Activated naive CD8-positive, alpha-beta T cell (primary cell): ENCODE measurements at regions not wholly inside any gene's neighbourhood (a gene's known extent, or its start where the extent isn't known, plus 50 kb on each side); places are given as distances from the start of the nearest gene placed in this dataset.

Experiments
- H3K27ac Mint-ChIP-seq: one replicate; pipeline ENCODE4 v1.8.0; 2021; ENCODE audit warnings: mixed read lengths
- H3K27me3 Mint-ChIP-seq: one replicate; pipeline ENCODE4 v1.8.0; 2021; ENCODE audit warnings: mixed read lengths
- H3K36me3 Mint-ChIP-seq: one replicate; pipeline ENCODE4 v1.8.0; 2021; ENCODE audit warnings: mixed read lengths
- H3K4me1 Mint-ChIP-seq: one replicate; pipeline ENCODE4 v1.8.0; 2021; ENCODE audit warnings: low read depth, mixed read lengths
- H3K4me3 Mint-ChIP-seq: one replicate; pipeline ENCODE4 v1.8.0; 2021; ENCODE audit warnings: mild to moderate bottlenecking, mixed read lengths
- H3K9me3 Mint-ChIP-seq: one replicate; pipeline ENCODE4 v1.8.0; 2021; ENCODE audit warnings: low read depth, mixed read lengths

- H3K27me3 Mint-ChIP-seq: peaks cover 4% of the 10 kb centered on the region
- H3K4me3 Mint-ChIP-seq: no peak overlapping the region
- no peaks in the 10 kb centered on the region for H3K4me1 Mint-ChIP-seq
- no peaks in the 10 kb centered on the region for H3K36me3 Mint-ChIP-seq
- H3K27ac Mint-ChIP-seq: no peak overlapping the region
- no peaks in the 10 kb centered on the region for H3K9me3 Mint-ChIP-seq
These were observed 506.1 kb upstream of the FAM98A start for GRCh38 chr2:34105006-34105767.

GRCh38 chr2:34104601-34105000, 505.5 kb upstream of the FAM98A start:
- no peak overlapping the region for H3K4me3 Mint-ChIP-seq
- H3K4me1 Mint-ChIP-seq: no peaks in the 10 kb centered on the region
- peaks cover 4% of the 10 kb centered on the region for H3K27me3 Mint-ChIP-seq
- no peaks in the 10 kb centered on the region for H3K36me3 Mint-ChIP-seq
- no peak overlapping the region for H3K27ac Mint-ChIP-seq
- no peaks in the 10 kb centered on the region for H3K9me3 Mint-ChIP-seq

DNA sequence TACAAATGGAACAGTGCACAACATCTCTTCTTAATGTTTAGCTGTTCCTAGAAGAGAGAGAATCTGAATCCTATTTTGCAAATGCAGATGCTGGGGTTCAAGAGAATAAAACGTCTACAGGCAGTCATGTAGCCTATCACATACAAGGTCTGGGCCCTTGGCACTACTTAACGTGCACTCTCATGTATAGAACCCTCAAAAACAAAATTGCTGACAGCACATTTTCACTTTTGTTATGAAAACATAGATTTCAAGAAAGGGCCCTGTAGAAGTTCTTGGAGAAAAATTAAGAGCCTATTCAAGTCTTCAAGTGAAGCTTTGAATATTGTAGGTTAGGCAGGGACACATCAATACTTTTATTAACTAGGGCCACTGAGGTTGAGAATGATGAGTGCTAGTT, 504.3 kb upstream of the FAM98A start:
- no peaks in the 10 kb centered on the region for H3K4me1 Mint-ChIP-seq
- no peak overlapping the region for H3K27ac Mint-ChIP-seq
- H3K9me3 Mint-ChIP-seq: no peaks in the 10 kb centered on the region
- peaks cover 4% of the 10 kb centered on the region for H3K27me3 Mint-ChIP-seq
- no peaks in the 10 kb centered on the region for H3K36me3 Mint-ChIP-seq
- no peak overlapping the region for H3K4me3 Mint-ChIP-seq

DNA sequence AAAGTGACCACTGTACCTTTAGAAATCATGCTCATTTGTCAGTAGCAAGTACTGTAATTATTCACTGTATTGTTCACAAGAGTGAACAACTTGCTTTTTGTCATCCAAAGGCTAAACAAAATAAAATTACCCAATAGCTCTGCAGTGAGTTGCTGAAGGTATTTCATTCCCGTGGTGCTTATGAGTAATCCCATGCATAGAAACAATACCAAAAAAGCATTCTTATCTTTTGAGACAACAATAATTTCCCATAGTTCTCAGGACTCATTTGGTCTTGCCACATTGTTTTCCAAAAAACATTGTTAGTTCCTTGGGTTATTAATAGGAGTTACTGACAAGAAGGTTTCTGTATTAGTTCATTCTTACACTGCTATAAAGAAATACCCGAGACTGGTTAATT, 503.2 kb upstream of the FAM98A start:
- Mint-ChIP-seq H3K4me3 (no peak overlapping the region), H3K27ac (no peak overlapping the region), H3K27me3 (peaks cover 4% of the 10 kb centered on the region), H3K4me1 (no peaks in the 10 kb centered on the region), H3K36me3 (no peaks in the 10 kb centered on the region), H3K9me3 (no peaks in the 10 kb centered on the region)

GRCh38 chr2:34099377-34099776, 500.3 kb upstream of the FAM98A start:
- H3K4me1 Mint-ChIP-seq: no peaks in the 10 kb centered on the region

DNA sequence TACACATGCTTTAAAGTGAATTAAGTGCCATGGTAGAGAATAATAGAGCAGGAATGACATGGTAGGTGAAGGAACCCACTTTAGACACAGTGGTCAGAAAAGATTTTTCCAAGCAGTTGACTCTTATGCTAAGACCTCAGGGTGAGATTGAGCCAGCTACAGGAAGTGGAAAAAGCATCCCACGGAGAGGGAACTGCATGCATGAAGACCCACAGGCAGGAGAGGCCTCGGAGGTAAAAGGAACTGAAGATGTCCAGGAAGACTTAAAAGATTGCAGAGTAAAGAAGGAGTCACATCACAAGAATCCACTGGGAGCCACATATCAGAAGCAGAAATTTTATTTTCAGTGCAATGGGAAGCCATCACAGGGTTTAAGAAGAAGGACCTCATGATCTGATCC, 499.2 kb upstream of the FAM98A start:
- Mint-ChIP-seq H3K4me3 (no peak overlapping the region), H3K27me3 (no peaks in the 10 kb centered on the region), H3K4me1 (no peaks in the 10 kb centered on the region), H3K9me3 (no peaks in the 10 kb centered on the region), H3K36me3 (no peaks in the 10 kb centered on the region), H3K27ac (no peak overlapping the region)

More at GRCh38 chr2:34099377-34099776, 500.3 kb upstream of the FAM98A start:
- Mint-ChIP-seq H3K27ac (no peak overlapping the region), H3K4me3 (no peak overlapping the region), H3K27me3 (no peaks in the 10 kb centered on the region), H3K36me3 (no peaks in the 10 kb centered on the region), H3K9me3 (no peaks in the 10 kb centered on the region)

- Mint-ChIP-seq H3K27ac (no peak overlapping the region), H3K27me3 (no peaks in the 10 kb centered on the region), H3K4me3 (no peak overlapping the region), H3K9me3 (no peaks in the 10 kb centered on the region), H3K36me3 (no peaks in the 10 kb centered on the region), H3K4me1 (no peaks in the 10 kb centered on the region)
These were observed 497.6 kb upstream of the FAM98A start for GRCh38 chr2:34096562-34097171.

DNA sequence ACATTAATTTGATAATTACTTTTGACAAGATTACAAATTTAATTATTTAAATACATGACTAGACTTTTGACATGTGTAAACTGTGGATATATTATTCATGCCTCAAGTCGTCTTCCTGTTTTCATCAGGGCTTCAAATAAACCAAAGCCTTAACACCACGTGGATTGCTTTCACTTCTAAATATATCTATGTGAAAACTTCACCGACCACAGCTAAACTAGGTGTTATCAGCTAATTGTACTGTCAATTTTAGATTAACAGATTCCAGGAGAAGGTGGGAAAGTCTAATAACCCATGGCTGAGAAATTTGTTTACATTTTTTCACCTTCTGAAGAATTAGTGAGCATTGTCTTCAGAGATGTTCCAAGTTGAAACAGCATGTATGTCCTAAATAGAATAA, 494.7 kb upstream of the FAM98A start:
- Mint-ChIP-seq H3K4me1 (no peaks in the 10 kb centered on the region), H3K27ac (no peak overlapping the region), H3K9me3 (no peaks in the 10 kb centered on the region), H3K36me3 (no peaks in the 10 kb centered on the region), H3K4me3 (no peak overlapping the region), H3K27me3 (no peaks in the 10 kb centered on the region)

- Mint-ChIP-seq H3K4me1 (no peaks in the 10 kb centered on the region), H3K9me3 (peaks cover 4% of the 10 kb centered on the region), H3K4me3 (no peak overlapping the region), H3K27ac (no peak overlapping the region), H3K27me3 (no peaks in the 10 kb centered on the region), H3K36me3 (no peaks in the 10 kb centered on the region)
These were observed 471.1 kb upstream of the FAM98A start for GRCh38 chr2:34070196-34070595.

- Mint-ChIP-seq H3K27me3 (no peaks in the 10 kb centered on the region), H3K27ac (no peak overlapping the region), H3K4me1 (no peaks in the 10 kb centered on the region), H3K36me3 (no peaks in the 10 kb centered on the region), H3K4me3 (no peak overlapping the region), H3K9me3 (peaks cover 4% of the 10 kb centered on the region)
These were observed 470.5 kb upstream of the FAM98A start for GRCh38 chr2:34069604-34070003.

DNA sequence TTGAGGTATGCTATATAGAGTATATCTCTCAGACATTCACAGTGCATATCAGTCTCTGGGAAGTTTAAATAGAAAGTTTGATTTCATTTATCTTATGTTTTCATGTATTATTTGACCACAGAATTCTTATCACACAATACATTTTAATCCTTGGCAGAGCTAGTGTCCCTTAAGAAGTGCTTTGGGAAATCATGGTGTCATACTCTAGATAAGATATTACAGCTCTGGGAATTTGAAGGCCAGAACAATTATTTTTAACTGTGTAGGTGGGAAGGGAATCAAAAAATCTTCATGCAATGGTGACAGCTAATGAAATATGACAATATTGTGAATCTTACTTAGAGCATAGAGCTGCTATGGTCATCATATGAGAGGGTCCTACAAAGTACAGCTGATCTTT, 451.3 kb upstream of the FAM98A start:
- H3K27me3 Mint-ChIP-seq: no peaks in the 10 kb centered on the region
- no peak overlapping the region for H3K4me3 Mint-ChIP-seq
- H3K9me3 Mint-ChIP-seq: no peaks in the 10 kb centered on the region
- H3K36me3 Mint-ChIP-seq: no peaks in the 10 kb centered on the region
- H3K27ac Mint-ChIP-seq: no peak overlapping the region
- no peaks in the 10 kb centered on the region for H3K4me1 Mint-ChIP-seq

DNA sequence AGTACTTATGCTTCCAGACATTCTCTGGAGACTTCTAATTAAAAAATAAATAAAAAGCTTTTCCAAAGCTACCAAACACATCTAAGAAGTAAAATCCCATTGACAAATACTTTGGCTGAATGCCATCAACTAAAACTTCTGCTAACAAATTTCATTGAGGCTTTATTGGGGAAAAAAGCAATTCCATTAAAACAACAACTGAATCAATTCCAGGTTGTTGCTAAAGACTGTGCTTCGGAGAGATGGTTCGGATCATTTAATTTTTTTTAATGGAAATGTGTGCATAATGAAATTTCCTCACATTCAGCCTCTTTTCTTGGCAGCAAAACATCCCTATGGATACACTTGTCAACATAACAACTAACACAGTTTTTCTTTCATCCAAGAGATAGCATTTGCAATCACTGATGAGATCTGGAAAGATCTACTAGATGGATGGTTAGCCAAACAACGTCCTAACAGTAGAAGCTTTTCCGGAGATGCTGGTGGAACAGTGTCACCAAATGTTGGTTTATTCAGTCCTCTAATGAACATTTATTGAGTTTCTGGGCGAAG, 446.1 kb upstream of the FAM98A start:
- H3K27ac Mint-ChIP-seq: no peak overlapping the region
- H3K9me3 Mint-ChIP-seq: no peaks in the 10 kb centered on the region
- H3K27me3 Mint-ChIP-seq: no peaks in the 10 kb centered on the region
- no peaks in the 10 kb centered on the region for H3K4me1 Mint-ChIP-seq
- no peak overlapping the region for H3K4me3 Mint-ChIP-seq
- no peaks in the 10 kb centered on the region for H3K36me3 Mint-ChIP-seq

- H3K9me3 Mint-ChIP-seq: no peaks in the 10 kb centered on the region
- H3K4me1 Mint-ChIP-seq: no peaks in the 10 kb centered on the region
- no peaks in the 10 kb centered on the region for H3K36me3 Mint-ChIP-seq
- no peaks in the 10 kb centered on the region for H3K27me3 Mint-ChIP-seq
- no peak overlapping the region for H3K27ac Mint-ChIP-seq
- no peak overlapping the region for H3K4me3 Mint-ChIP-seq
These were observed 438.8 kb upstream of the FAM98A start for GRCh38 chr2:34037886-34038285.

- H3K4me3 Mint-ChIP-seq: no peak overlapping the region
- H3K27me3 Mint-ChIP-seq: no peaks in the 10 kb centered on the region
- no peak overlapping the region for H3K27ac Mint-ChIP-seq
- no peaks in the 10 kb centered on the region for H3K4me1 Mint-ChIP-seq
- no peaks in the 10 kb centered on the region for H3K9me3 Mint-ChIP-seq
- H3K36me3 Mint-ChIP-seq: no peaks in the 10 kb centered on the region
These were observed 438.1 kb upstream of the FAM98A start for GRCh38 chr2:34037157-34037556.

DNA sequence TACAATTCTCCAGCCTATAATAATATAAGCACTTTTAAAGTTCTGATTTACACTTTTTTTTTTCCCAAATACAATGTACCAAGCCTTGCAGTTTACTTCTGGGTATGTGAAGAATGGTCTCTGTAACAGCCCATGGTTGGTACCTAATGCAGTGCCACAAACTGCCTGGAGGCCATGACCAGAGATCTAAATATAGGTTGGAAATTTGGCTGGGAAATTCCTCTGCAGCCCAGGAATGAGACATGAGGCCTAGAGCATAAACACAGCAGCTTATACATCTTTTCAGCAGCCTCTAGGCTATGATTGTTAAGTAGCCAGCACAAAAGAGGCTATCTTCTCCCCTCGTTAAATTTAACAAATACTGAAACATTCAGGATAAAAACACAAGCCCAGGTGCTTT, 432.0 kb upstream of the FAM98A start:
- H3K4me1 Mint-ChIP-seq: no peaks in the 10 kb centered on the region
- no peak overlapping the region for H3K4me3 Mint-ChIP-seq
- no peak overlapping the region for H3K27ac Mint-ChIP-seq
- H3K36me3 Mint-ChIP-seq: no peaks in the 10 kb centered on the region
- H3K9me3 Mint-ChIP-seq: no peaks in the 10 kb centered on the region
- H3K27me3 Mint-ChIP-seq: no peaks in the 10 kb centered on the region

DNA sequence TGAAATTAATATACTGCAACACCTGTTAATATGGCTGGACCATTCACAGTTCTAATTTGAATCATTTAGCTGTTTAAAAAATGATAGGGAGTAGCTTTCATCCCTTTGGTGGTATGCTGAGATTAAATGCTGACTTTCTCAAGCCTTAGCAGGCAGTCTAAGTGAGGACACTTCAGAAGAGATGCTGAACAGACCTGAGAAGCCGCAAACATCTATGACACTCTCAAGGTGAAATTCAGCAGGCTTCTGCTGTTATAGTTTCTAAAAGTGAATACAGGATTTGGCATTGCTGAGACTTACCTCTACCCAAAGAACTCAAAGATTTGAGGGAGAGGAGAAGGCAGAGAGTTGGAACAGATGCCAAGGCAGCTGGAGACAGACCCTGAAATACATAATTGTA, 431.2 kb upstream of the FAM98A start:
- Mint-ChIP-seq H3K4me1 (no peaks in the 10 kb centered on the region), H3K27me3 (no peaks in the 10 kb centered on the region), H3K4me3 (no peak overlapping the region), H3K36me3 (no peaks in the 10 kb centered on the region), H3K27ac (no peak overlapping the region), H3K9me3 (no peaks in the 10 kb centered on the region)
